ENCODE measurements at regions not wholly inside any gene's neighbourhood (a gene's known extent, or its start where the extent isn't known, plus 50 kb on each side); places are given as distances from the start of the nearest gene placed in this dataset.

- Histone ChIP-seq H3K4me3 (no peak overlapping the region), H3K27me3 (ENCODE audit: control insufficient read depth in 3 of 3, insufficient read depth in 3 of 3, low read length in 2 of 3) (no peaks in the 10 kb centered on the region), H3K27ac (ENCODE audit: low read depth in 1 of 2, low read length in 1 of 2) (no peak overlapping the region), H3K9me3 (ENCODE audit: control insufficient read depth in 4 of 4, insufficient read depth in 3 of 4, low read length in 3 of 4) (no peaks in the 10 kb centered on the region), H3K36me3 (ENCODE audit: control insufficient read depth in 4 of 4, insufficient read depth in 4 of 4, low read length in 4 of 4) (no peaks in the 10 kb centered on the region), H3K4me1 (ENCODE audit: control insufficient read depth in 5 of 5, insufficient read depth in 5 of 5, low read length in 5 of 5) (peaks cover 0 to 8% (median 2%) of the 10 kb centered on the region in 5 donors), H3K9ac (ENCODE audit: insufficient read depth in 1 of 2, low read length in 2 of 2) (no peak overlapping the region)
- 80 to 84% methylated on average over 3 of the region's 3 CpGs for WGBS, 2 donors
- ATAC-seq (ENCODE audit: insufficient read depth, low FRiP score), result no peak
- DNase-seq, result peak in 2 of 3 donors; percentile 53 to 58
- no peak for TF ChIP-seq CTCF (IDR thresholded peaks at IDR 0.05; ENCODE audit: control extremely low read depth, extremely low read depth)
These were observed 348.5 kb upstream of the TBX3 start for GRCh38 chr12:115032521-115032920.

- H3K27ac ChIP-seq (ENCODE audit: low read depth in 1 of 2, low read length in 1 of 2), result no peak overlapping the region
- no peaks in the 10 kb centered on the region for H3K27me3 ChIP-seq (ENCODE audit: control insufficient read depth in 3 of 3, insufficient read depth in 3 of 3, low read length in 2 of 3)
- no peak overlapping the region for H3K9ac ChIP-seq (ENCODE audit: insufficient read depth in 1 of 2, low read length in 2 of 2)
- H3K4me1 ChIP-seq (ENCODE audit: control insufficient read depth in 5 of 5, insufficient read depth in 5 of 5, low read length in 5 of 5), result peaks cover 0 to 8% (median 0%) of the 10 kb centered on the region in 5 donors
- no peak for TF ChIP-seq CTCF (IDR thresholded peaks at IDR 0.05; ENCODE audit: control extremely low read depth, extremely low read depth)
- no peaks in the 10 kb centered on the region for H3K36me3 ChIP-seq (ENCODE audit: control insufficient read depth in 4 of 4, insufficient read depth in 4 of 4, low read length in 4 of 4)
- ATAC-seq (ENCODE audit: insufficient read depth, low FRiP score) (no peak), DNase-seq (no peak)
- H3K9me3 ChIP-seq (ENCODE audit: control insufficient read depth in 4 of 4, insufficient read depth in 3 of 4, low read length in 3 of 4), result no peaks in the 10 kb centered on the region
- WGBS, 2 donors, result 97 to 99% methylated on average over 3 of the region's 3 CpGs
- no peak overlapping the region for H3K4me3 ChIP-seq
These were observed 346.0 kb upstream of the TBX3 start for GRCh38 chr12:115030017-115030416.

- WGBS, 2 donors, result 90% methylated on average over 3 of the region's 3 CpGs
- ATAC-seq (ENCODE audit: insufficient read depth, low FRiP score), result no peak
- Histone ChIP-seq H3K4me3 (no peak overlapping the region), H3K36me3 (ENCODE audit: control insufficient read depth in 4 of 4, insufficient read depth in 4 of 4, low read length in 4 of 4) (no peaks in the 10 kb centered on the region), H3K4me1 (ENCODE audit: control insufficient read depth in 5 of 5, insufficient read depth in 5 of 5, low read length in 5 of 5) (peaks cover 0 to 23% (median 5%) of the 10 kb centered on the region in 5 donors), H3K9me3 (ENCODE audit: control insufficient read depth in 4 of 4, insufficient read depth in 3 of 4, low read length in 3 of 4) (peaks cover 2 to 8% (median 6%) of the 10 kb centered on the region in 4 donors), H3K9ac (ENCODE audit: insufficient read depth in 1 of 2, low read length in 2 of 2) (no peak overlapping the region), H3K27ac (ENCODE audit: low read depth in 1 of 2, low read length in 1 of 2) (no peak overlapping the region), H3K27me3 (ENCODE audit: control insufficient read depth in 3 of 3, insufficient read depth in 3 of 3, low read length in 2 of 3) (no peaks in the 10 kb centered on the region)
- DNase-seq, result no peak
- no peak for TF ChIP-seq CTCF (IDR thresholded peaks at IDR 0.05; ENCODE audit: control extremely low read depth, extremely low read depth)
These were observed 340.6 kb upstream of the TBX3 start for GRCh38 chr12:115024531-115024930.
